Duodenal mucosa (tissue), 2 donors: ENCODE measurements at regions not wholly inside any gene's neighbourhood (a gene's known extent, or its start where the extent isn't known, plus 50 kb on each side); places are given as distances from the start of the nearest gene placed in this dataset.

ENCODE experiments used
- H3K27ac ChIP-seq: one replicate; pipeline ENCODE4 v1.7.0; 2013; ENCODE audit warnings: low read depth, low read length
- H3K27me3 ChIP-seq, 2 donors: one replicate each; pipeline ENCODE4 v1.7.0; 2013; ENCODE audit warnings: low read length in 2 of 2, control low read depth in 1 of 2; ENCODE audit not compliant: insufficient read depth in 2 of 2, control insufficient read depth in 1 of 2
- H3K36me3 ChIP-seq, 2 donors: one replicate each; pipeline ENCODE4 v1.7.0; 2013; ENCODE audit warnings: low read length in 2 of 2, control low read depth in 1 of 2; ENCODE audit not compliant: insufficient read depth in 2 of 2, control insufficient read depth in 1 of 2
- H3K4me1 ChIP-seq, 2 donors: one replicate each; pipeline ENCODE4 v1.7.0; 2013; ENCODE audit warnings: low read length in 2 of 2, control low read depth in 1 of 2; ENCODE audit not compliant: insufficient read depth in 2 of 2, control insufficient read depth in 1 of 2
- H3K4me3 ChIP-seq, 2 donors: one replicate each; pipeline ENCODE4 v1.7.0; 2013; ENCODE audit warnings: low read length in 2 of 2, low read depth in 1 of 2
- H3K9ac ChIP-seq, 2 donors: one replicate each; pipeline ENCODE4 v1.7.0; 2013; ENCODE audit warnings: low read length in 2 of 2, low read depth in 1 of 2
- H3K9me3 ChIP-seq, 2 donors: one replicate each; pipeline ENCODE4 v1.7.0; 2013; ENCODE audit warnings: low read length in 2 of 2, control low read depth in 1 of 2; ENCODE audit not compliant: control insufficient read depth in 1 of 2

DNA sequence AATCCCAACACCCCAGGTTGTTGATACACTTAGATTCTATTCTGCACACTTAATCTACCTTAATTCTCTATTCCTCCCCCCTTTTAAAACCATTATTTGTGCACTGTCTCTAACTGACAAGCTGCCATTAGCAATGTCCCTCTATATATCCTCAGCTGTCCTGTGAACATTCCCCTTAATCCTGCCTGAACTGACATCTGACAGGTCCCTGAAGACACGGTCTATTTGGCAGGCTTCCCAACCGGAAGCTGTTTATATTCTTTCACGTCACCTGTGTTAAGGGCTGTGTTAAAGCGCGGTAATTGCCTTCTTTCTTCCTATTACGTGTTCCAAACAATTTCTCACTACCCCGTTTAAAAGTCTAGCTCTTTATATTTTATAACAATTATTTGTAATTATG, 277.3 kb downstream of the CDH9 start:
- Histone ChIP-seq H3K4me3 (no peak overlapping the region), H3K27ac (no peak overlapping the region), H3K27me3 (no peaks in the 10 kb centered on the region), H3K36me3 (no peaks in the 10 kb centered on the region), H3K9ac (no peak overlapping the region), H3K4me1 (no peaks in the 10 kb centered on the region), H3K9me3 (peaks cover 3 to 4% of the 10 kb centered on the region in 2 donors)

- Histone ChIP-seq H3K27ac (no peak overlapping the region), H3K27me3 (no peaks in the 10 kb centered on the region), H3K4me3 (no peak overlapping the region), H3K36me3 (no peaks in the 10 kb centered on the region), H3K4me1 (no peaks in the 10 kb centered on the region), H3K9ac (no peak overlapping the region), H3K9me3 (peaks cover 3 to 13% of the 10 kb centered on the region in 2 donors)
Observed at GRCh38 chr5:26757941-26758340, 280.4 kb downstream of the CDH9 start.

DNA sequence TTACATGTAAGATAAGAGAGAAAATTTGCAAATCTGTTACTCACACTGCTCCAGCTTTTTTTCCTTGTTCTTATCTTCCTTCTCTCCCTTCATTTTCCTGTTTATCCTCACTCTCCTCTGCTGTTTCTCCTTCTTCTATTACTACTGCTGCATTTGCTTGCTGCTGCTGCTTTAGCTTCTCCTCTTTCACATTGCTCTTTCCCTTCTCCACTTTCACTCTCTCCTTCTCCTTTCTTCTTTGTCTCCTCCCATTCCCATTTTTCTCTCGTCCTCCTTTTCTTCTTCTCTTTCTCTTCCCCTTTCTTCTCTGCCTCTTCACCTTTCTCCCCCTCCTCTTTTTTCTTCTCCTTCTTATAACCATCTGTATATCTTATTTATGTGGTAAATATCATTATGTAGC, 288.6 kb downstream of the CDH9 start:
- H3K27me3 ChIP-seq: no peaks in the 10 kb centered on the region
- H3K4me1 ChIP-seq: no peaks in the 10 kb centered on the region
- no peak overlapping the region for H3K4me3 ChIP-seq
- H3K27ac ChIP-seq: no peak overlapping the region
- no peaks in the 10 kb centered on the region for H3K36me3 ChIP-seq
- peaks cover 0 to 6% of the 10 kb centered on the region in 2 donors for H3K9me3 ChIP-seq
- H3K9ac ChIP-seq: no peak overlapping the region

DNA sequence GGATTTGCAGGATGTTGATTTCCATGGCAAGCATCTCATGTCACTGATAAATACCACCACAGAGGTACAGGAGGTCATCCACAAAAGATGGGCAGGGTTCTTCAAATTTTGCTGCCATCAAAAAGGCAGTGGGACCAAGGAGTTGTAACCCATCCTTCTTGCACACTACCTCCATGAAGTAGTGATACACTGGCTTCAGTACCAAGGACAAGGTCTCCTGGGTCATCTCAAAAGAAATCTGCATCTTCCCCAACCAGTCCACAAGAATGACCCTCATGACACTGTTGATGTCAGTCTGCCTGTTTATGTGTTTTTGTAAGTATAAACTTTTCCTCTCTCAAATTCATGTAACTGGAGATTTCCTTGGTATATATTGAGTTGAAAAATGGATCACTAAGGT, 298.2 kb downstream of the CDH9 start:
- H3K36me3 ChIP-seq: no peaks in the 10 kb centered on the region
- no peak overlapping the region for H3K4me3 ChIP-seq
- no peaks in the 10 kb centered on the region for H3K4me1 ChIP-seq
- no peak overlapping the region for H3K27ac ChIP-seq
- no peak overlapping the region for H3K9ac ChIP-seq
- peaks cover 9 to 11% of the 10 kb centered on the region in 2 donors for H3K9me3 ChIP-seq
- H3K27me3 ChIP-seq: no peaks in the 10 kb centered on the region

- Histone ChIP-seq H3K27ac (no peak overlapping the region), H3K9me3 (peaks cover 11 to 20% of the 10 kb centered on the region in 2 donors), H3K9ac (no peak overlapping the region), H3K4me1 (no peaks in the 10 kb centered on the region), H3K27me3 (no peaks in the 10 kb centered on the region), H3K36me3 (no peaks in the 10 kb centered on the region), H3K4me3 (no peak overlapping the region)
Observed at GRCh38 chr5:26737348-26738265, 300.8 kb downstream of the CDH9 start.

DNA sequence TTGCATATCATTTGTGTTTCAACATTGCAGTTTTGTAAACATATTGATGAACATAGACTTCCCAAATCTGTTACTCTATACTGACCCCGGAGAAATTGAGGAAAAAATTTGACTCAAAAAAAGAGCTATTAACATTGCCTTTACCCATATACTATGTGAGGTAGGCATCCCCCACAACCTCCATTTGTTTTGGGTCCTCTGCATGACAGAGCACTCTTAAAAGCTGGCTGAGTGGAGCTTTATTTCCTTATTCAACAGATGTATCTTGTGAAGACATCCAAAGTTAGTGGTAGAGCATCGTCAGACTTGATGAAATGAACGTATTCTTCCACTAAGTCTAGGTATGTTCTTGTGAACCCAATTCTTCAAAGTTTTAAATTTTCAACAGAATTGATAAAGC, 310.5 kb downstream of the CDH9 start:
- no peaks in the 10 kb centered on the region for H3K27me3 ChIP-seq
- H3K27ac ChIP-seq: no peak overlapping the region
- no peak overlapping the region for H3K9ac ChIP-seq
- no peaks in the 10 kb centered on the region for H3K4me1 ChIP-seq
- no peak overlapping the region for H3K4me3 ChIP-seq
- H3K9me3 ChIP-seq: peaks cover 9 to 16% of the 10 kb centered on the region in 2 donors
- no peaks in the 10 kb centered on the region for H3K36me3 ChIP-seq

DNA sequence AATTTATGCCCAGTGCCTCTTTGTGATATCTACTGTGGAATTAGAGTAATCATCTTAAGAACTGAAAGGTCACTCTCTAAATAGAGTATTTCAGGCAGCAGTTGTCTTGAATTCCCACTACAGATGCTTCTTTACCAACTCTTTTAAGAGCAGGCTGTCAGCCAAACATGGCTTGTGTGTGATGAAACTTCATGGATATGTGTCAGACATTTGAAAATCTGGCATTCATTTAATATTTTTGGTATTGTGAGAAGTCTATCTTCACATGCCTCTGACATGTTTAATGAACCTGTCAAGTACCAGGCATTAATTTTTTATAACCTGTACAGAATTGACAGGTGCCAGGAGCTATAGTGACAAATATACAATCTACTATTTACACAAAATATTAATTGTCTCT, 318.6 kb downstream of the CDH9 start:
- Histone ChIP-seq H3K27me3 (no peaks in the 10 kb centered on the region), H3K36me3 (no peaks in the 10 kb centered on the region), H3K9ac (no peak overlapping the region), H3K4me1 (no peaks in the 10 kb centered on the region), H3K4me3 (no peak overlapping the region), H3K27ac (no peak overlapping the region), H3K9me3 (peaks cover 8% of the 10 kb centered on the region in 2 donors)

DNA sequence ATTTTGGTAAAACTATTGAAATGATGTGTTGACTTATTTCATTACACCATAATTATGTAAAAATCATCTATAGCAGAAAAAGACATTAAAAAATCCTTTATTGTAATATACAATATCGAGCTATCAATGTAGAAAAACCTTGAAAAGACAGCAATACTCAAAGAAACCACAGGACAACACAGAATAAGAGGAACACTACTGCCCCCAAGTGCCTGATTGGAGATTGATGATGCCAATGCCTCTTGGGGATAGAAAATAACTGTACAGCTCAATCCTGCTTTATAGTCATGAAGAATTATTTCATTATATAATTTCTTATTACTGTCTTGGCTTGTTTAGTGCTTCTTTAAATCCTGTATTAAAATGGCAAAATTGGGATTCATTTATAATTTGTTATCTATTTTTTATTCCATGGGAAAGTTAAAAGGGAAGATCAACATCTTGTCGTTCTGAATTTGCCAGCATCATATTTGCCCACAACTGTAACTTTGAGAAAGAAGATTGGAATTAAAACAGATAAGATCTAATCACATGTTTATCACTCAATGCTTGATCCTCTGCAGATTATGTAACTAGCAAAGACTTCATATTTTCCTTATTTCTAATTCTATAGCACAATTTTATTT, 337.5 kb downstream of the CDH9 start:
- Histone ChIP-seq H3K4me1 (no peaks in the 10 kb centered on the region), H3K27ac (no peak overlapping the region), H3K4me3 (no peak overlapping the region), H3K36me3 (no peaks in the 10 kb centered on the region), H3K9me3 (no peaks in the 10 kb centered on the region), H3K9ac (no peak overlapping the region), H3K27me3 (no peaks in the 10 kb centered on the region)

DNA sequence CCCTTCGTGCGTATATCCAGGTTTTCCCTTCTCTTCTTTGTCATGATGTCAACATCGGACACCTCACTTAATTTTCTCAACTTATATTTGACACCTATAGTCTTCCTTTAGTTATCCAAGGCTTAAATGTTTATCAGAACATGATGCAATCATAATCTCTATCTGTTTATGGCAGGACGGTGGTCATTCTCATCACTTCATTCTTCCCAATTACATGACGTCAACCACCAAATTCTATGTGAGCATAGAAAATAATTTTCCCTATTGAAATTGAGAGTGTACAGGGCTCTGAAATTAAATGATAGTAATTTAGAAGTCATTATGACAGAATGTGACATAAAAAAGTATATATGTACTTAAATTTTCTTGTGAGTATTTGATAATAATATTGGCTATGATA, 345.4 kb downstream of the CDH9 start:
- no peak overlapping the region for H3K27ac ChIP-seq
- no peaks in the 10 kb centered on the region for H3K4me1 ChIP-seq
- no peak overlapping the region for H3K4me3 ChIP-seq
- no peak overlapping the region for H3K9ac ChIP-seq
- no peaks in the 10 kb centered on the region for H3K36me3 ChIP-seq
- no peaks in the 10 kb centered on the region for H3K27me3 ChIP-seq
- peaks cover 12% of the 10 kb centered on the region in 2 donors for H3K9me3 ChIP-seq

DNA sequence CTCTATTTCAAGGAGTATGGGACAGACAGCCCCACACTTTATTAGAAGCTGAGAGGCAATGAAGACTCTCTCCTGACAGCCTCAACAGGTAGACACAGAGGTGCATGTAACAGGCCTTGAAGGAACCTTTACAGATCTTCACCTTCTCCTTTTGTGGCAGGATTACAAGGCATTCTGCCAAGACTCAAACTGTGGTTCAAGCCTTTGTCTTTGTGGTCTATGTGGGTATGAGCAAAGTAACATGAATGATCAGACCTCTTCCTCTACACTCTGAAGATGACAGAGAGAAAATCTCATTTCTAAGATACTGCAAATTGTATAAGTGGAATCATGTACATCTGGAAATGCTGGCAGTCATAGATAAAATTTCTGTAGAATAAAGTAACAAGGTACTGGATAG, 346.9 kb downstream of the CDH9 start:
- H3K27me3 ChIP-seq: no peaks in the 10 kb centered on the region
- H3K4me1 ChIP-seq: no peaks in the 10 kb centered on the region
- no peak overlapping the region for H3K9ac ChIP-seq
- peaks cover 12 to 13% of the 10 kb centered on the region in 2 donors for H3K9me3 ChIP-seq
- H3K4me3 ChIP-seq: no peak overlapping the region
- H3K27ac ChIP-seq: no peak overlapping the region
- no peaks in the 10 kb centered on the region for H3K36me3 ChIP-seq
